Limb (tissue), 2 donors: ENCODE measurements at regions not wholly inside any gene's neighbourhood (a gene's known extent, or its start where the extent isn't known, plus 50 kb on each side); places are given as distances from the start of the nearest gene placed in this dataset.
"Not testable (repeated sequence)": the region's sequence is repeated elsewhere in the genome, so short reads cannot be mapped to it uniquely, and the experiment has no call there.

ENCODE experiments used
- DNase-seq, 2 donors: peaks; one replicate each; pipeline ENCODE4 v3.0.0-alpha.2; 2016; ENCODE audit errors: extremely low spot score in 2 of 2

GRCh38 chr18:5021558-5021957, 175.5 kb downstream of the AKAIN1 start:
- DNase-seq, result no peak

GRCh38 chr18:5015213-5015612, 181.8 kb downstream of the AKAIN1 start:
- DNase-seq, result no peak

- not testable (repeated sequence) for DNase-seq
These were observed 192.8 kb downstream of the AKAIN1 start for GRCh38 chr18:5004031-5004820.

GRCh38 chr18:4994710-4995109, 202.3 kb downstream of the AKAIN1 start:
- DNase-seq, result no peak

GRCh38 chr18:4987452-4988405, 209.3 kb downstream of the AKAIN1 start:
- no peak for DNase-seq

- DNase-seq, result no peak
These were observed 210.4 kb downstream of the AKAIN1 start for GRCh38 chr18:4986677-4987076.

- no peak for DNase-seq
These were observed 211.0 kb downstream of the AKAIN1 start for GRCh38 chr18:4986066-4986465.

- no peak for DNase-seq
These were observed 235.7 kb downstream of the AKAIN1 start for GRCh38 chr18:4961121-4961909.

- no peak for DNase-seq
These were observed 236.5 kb downstream of the AKAIN1 start for GRCh38 chr18:4960578-4960977.

- no peak for DNase-seq
These were observed 265.8 kb downstream of the AKAIN1 start for GRCh38 chr18:4931209-4931608.

- DNase-seq, result no peak
These were observed 275.5 kb downstream of the AKAIN1 start for GRCh38 chr18:4921548-4921947.

GRCh38 chr18:4917509-4917908, 279.5 kb downstream of the AKAIN1 start:
- not testable (repeated sequence) for DNase-seq

- DNase-seq, result no peak
These were observed 288.7 kb downstream of the AKAIN1 start for GRCh38 chr18:4908328-4908727.

GRCh38 chr18:4906856-4907255, 290.2 kb downstream of the AKAIN1 start:
- DNase-seq, result no peak

- DNase-seq, result no peak
These were observed 308.6 kb downstream of the AKAIN1 start for GRCh38 chr18:4888251-4889040.

GRCh38 chr18:4878480-4878879, 318.6 kb downstream of the AKAIN1 start:
- DNase-seq, result no peak

- no peak for DNase-seq
These were observed 325.9 kb downstream of the AKAIN1 start for GRCh38 chr18:4871197-4871596.

- DNase-seq, result no peak
These were observed 326.8 kb downstream of the AKAIN1 start for GRCh38 chr18:4870177-4870773.

GRCh38 chr18:4869155-4869554, 327.9 kb downstream of the AKAIN1 start:
- no peak for DNase-seq

- no peak for DNase-seq
These were observed 338.5 kb downstream of the AKAIN1 start for GRCh38 chr18:4858379-4859127.
